Large intestine (tissue), 3 donors: ENCODE measurements at regions not wholly inside any gene's neighbourhood (a gene's known extent, or its start where the extent isn't known, plus 50 kb on each side); places are given as distances from the start of the nearest gene placed in this dataset.
"Not testable (repeated sequence)": the region's sequence is repeated elsewhere in the genome, so short reads cannot be mapped to it uniquely, and the experiment has no call there.

Experiments
- DNase-seq, 2 donors: peaks; one replicate each; pipeline versions ENCODE4 v3.0.0 to v3.0.0-alpha.2; 2013
- H3K27ac ChIP-seq: one replicate; pipeline ENCODE4 v1.5.1; 2013; ENCODE audit warnings: low read length
- H3K27me3 ChIP-seq: 2 replicates; pipeline ENCODE4 v1.6.1; 2013; ENCODE audit warnings: low read length; ENCODE audit not compliant: control insufficient read depth, insufficient read depth
- H3K36me3 ChIP-seq: 2 replicates; pipeline ENCODE4 v1.6.1; 2013; ENCODE audit warnings: low read length; ENCODE audit not compliant: control insufficient read depth, insufficient read depth
- H3K4me1 ChIP-seq: one replicate; pipeline ENCODE4 v1.6.1; 2013; ENCODE audit warnings: low read length; ENCODE audit not compliant: control insufficient read depth, insufficient read depth
- H3K4me3 ChIP-seq: one replicate; pipeline ENCODE4 v1.5.1; 2013; ENCODE audit warnings: low read length
- H3K9me3 ChIP-seq: one replicate; pipeline ENCODE4 v1.6.1; 2013; ENCODE audit warnings: mild to moderate bottlenecking, low read depth, low read length, moderate library complexity; ENCODE audit not compliant: control insufficient read depth
- WGBS: methylation state at CpG from one replicate; pipeline ENCODE4 v1.1.5; 2013; ENCODE audit warnings: low lambda C conversion rate; ENCODE audit not compliant: insufficient coverage; 5-methylcytosine and 5-hydroxymethylcytosine counted together

- Histone ChIP-seq H3K4me1 (no peaks in the 10 kb centered on the region), H3K9me3 (no peaks in the 10 kb centered on the region), H3K4me3 (no peak overlapping the region), H3K27ac (no peak overlapping the region), H3K27me3 (no peaks in the 10 kb centered on the region), H3K36me3 (no peaks in the 10 kb centered on the region)
- WGBS, result no CpG with 5 or more reads among the region's 4 CpGs
- DNase-seq, result no peak
These were observed 364.2 kb upstream of the CNTN3 start for GRCh38 chr3:74978684-74979083.

- H3K4me3 ChIP-seq, H3K9me3 ChIP-seq, H3K27me3 ChIP-seq, DNase-seq, H3K27ac ChIP-seq, H3K36me3 ChIP-seq, H3K4me1 ChIP-seq: not testable (repeated sequence)
- WGBS, result no CpG with 5 or more reads among the region's 34 CpGs
These were observed 370.8 kb upstream of the CNTN3 start for GRCh38 chr3:74985028-74985904.

- Histone ChIP-seq H3K36me3 (no peaks in the 10 kb centered on the region), H3K27me3 (no peaks in the 10 kb centered on the region), H3K4me3 (no peak overlapping the region), H3K27ac (no peak overlapping the region), H3K9me3 (peaks cover 7% of the 10 kb centered on the region), H3K4me1 (no peaks in the 10 kb centered on the region)
- no peak for DNase-seq
- 68% methylated on average over 3 of the region's 3 CpGs for WGBS
These were observed 373.6 kb upstream of the CNTN3 start for GRCh38 chr3:74988095-74988494.

- no peak for DNase-seq
- Histone ChIP-seq H3K27me3 (no peaks in the 10 kb centered on the region), H3K4me1 (no peaks in the 10 kb centered on the region), H3K36me3 (no peaks in the 10 kb centered on the region), H3K4me3 (no peak overlapping the region), H3K9me3 (no peaks in the 10 kb centered on the region), H3K27ac (no peak overlapping the region)
These were observed 378.4 kb upstream of the CNTN3 start for GRCh38 chr3:74992898-74993297.

- H3K9me3 ChIP-seq, result no peaks in the 10 kb centered on the region
- WGBS, result 29% methylated on average over 1 of the region's 1 CpG
- H3K4me3 ChIP-seq, result no peak overlapping the region
- no peaks in the 10 kb centered on the region for H3K4me1 ChIP-seq
- no peak overlapping the region for H3K27ac ChIP-seq
- DNase-seq, result no peak
- no peaks in the 10 kb centered on the region for H3K27me3 ChIP-seq
- no peaks in the 10 kb centered on the region for H3K36me3 ChIP-seq
These were observed 386.9 kb upstream of the CNTN3 start for GRCh38 chr3:75001330-75001729.

- Histone ChIP-seq H3K9me3 (no peaks in the 10 kb centered on the region), H3K4me3 (no peak overlapping the region), H3K27ac (no peak overlapping the region), H3K36me3 (no peaks in the 10 kb centered on the region), H3K27me3 (no peaks in the 10 kb centered on the region), H3K4me1 (no peaks in the 10 kb centered on the region)
- no peak for DNase-seq
- 83% methylated on average over 1 of the region's 5 CpGs for WGBS
These were observed 398.4 kb upstream of the CNTN3 start for GRCh38 chr3:75012791-75013331.

- no peaks in the 10 kb centered on the region for H3K27me3 ChIP-seq
- no peak overlapping the region for H3K27ac ChIP-seq
- no peak overlapping the region for H3K4me3 ChIP-seq
- no peaks in the 10 kb centered on the region for H3K4me1 ChIP-seq
- WGBS, result no CpG with 5 or more reads among the region's 1 CpG
- H3K9me3 ChIP-seq, result no peaks in the 10 kb centered on the region
- DNase-seq, result no peak
- H3K36me3 ChIP-seq, result no peaks in the 10 kb centered on the region
These were observed 399.5 kb upstream of the CNTN3 start for GRCh38 chr3:75014008-75014407.

GRCh38 chr3:75015280-75015679 lies 400.8 kb upstream of the CNTN3 start:
- H3K4me1 ChIP-seq, result no peaks in the 10 kb centered on the region
- H3K27me3 ChIP-seq, result no peaks in the 10 kb centered on the region
- no peak for DNase-seq
- no peak overlapping the region for H3K4me3 ChIP-seq
- no peaks in the 10 kb centered on the region for H3K36me3 ChIP-seq
- no peak overlapping the region for H3K27ac ChIP-seq
- no peaks in the 10 kb centered on the region for H3K9me3 ChIP-seq
- WGBS, result no CpG with 5 or more reads among the region's 2 CpGs

GRCh38 chr3:75035146-75035545 lies 420.7 kb upstream of the CNTN3 start:
- Histone ChIP-seq H3K4me1 (peaks cover 7% of the 10 kb centered on the region), H3K4me3 (no peak overlapping the region), H3K27me3 (no peaks in the 10 kb centered on the region), H3K9me3 (no peaks in the 10 kb centered on the region), H3K36me3 (no peaks in the 10 kb centered on the region), H3K27ac (no peak overlapping the region)
- DNase-seq, result no peak

- Histone ChIP-seq H3K27ac (no peak overlapping the region), H3K9me3 (peaks cover 2% of the 10 kb centered on the region), H3K4me1 (no peaks in the 10 kb centered on the region), H3K4me3 (no peak overlapping the region), H3K36me3 (no peaks in the 10 kb centered on the region), H3K27me3 (no peaks in the 10 kb centered on the region)
- no CpG with 5 or more reads among the region's 2 CpGs for WGBS
- no peak for DNase-seq
These were observed 428.5 kb upstream of the CNTN3 start for GRCh38 chr3:75042941-75043340.

- no peak for DNase-seq
- WGBS, result 100% methylated on average over 1 of the region's 3 CpGs
- Histone ChIP-seq H3K27ac (no peak overlapping the region), H3K36me3 (no peaks in the 10 kb centered on the region), H3K4me3 (no peak overlapping the region), H3K27me3 (no peaks in the 10 kb centered on the region), H3K4me1 (no peaks in the 10 kb centered on the region), H3K9me3 (no peaks in the 10 kb centered on the region)
These were observed 434.2 kb upstream of the CNTN3 start for GRCh38 chr3:75048650-75049049.
